ENCODE measurements at regions not wholly inside any gene's neighbourhood (a gene's known extent, or its start where the extent isn't known, plus 50 kb on each side); places are given as distances from the start of the nearest gene placed in this dataset.

GRCh38 chr3:59311231-59311630, 261.4 kb upstream of the CFAP20DC start:
- Mint-ChIP-seq H3K9me3 (ENCODE audit: insufficient read depth) (no peaks in the 10 kb centered on the region), H3K27me3 (ENCODE audit: low read depth) (no peaks in the 10 kb centered on the region), H3K4me1 (ENCODE audit: low read depth) (no peaks in the 10 kb centered on the region), H3K27ac (no peak overlapping the region), H3K4me3 (no peak overlapping the region), H3K36me3 (ENCODE audit: low read depth) (no peaks in the 10 kb centered on the region)
- no peak for DNase-seq
- ChIA-PET POLR2A (no interaction called here), CTCF (interaction anchor here (1.4 to 1.5 kb wide), 2 partner anchors 58 to 546 kb away, joined by 3 to 4 read pairs; no protein-coding TSS in a partner anchor)
- no peak for ATAC-seq

- no peaks in the 10 kb centered on the region for H3K36me3 Mint-ChIP-seq (ENCODE audit: low read depth)
- no peaks in the 10 kb centered on the region for H3K4me1 Mint-ChIP-seq (ENCODE audit: low read depth)
- no peak overlapping the region for H3K4me3 Mint-ChIP-seq
- ATAC-seq (no peak), DNase-seq (no peak)
- H3K27ac Mint-ChIP-seq: no peak overlapping the region
- H3K9me3 Mint-ChIP-seq (ENCODE audit: insufficient read depth): no peaks in the 10 kb centered on the region
- POLR2A ChIA-PET: no interaction called here
- H3K27me3 Mint-ChIP-seq (ENCODE audit: low read depth): no peaks in the 10 kb centered on the region
- CTCF ChIA-PET: interaction anchor here (1.4 to 1.5 kb wide), 2 partner anchors 58 to 546 kb away, joined by 3 to 4 read pairs; no protein-coding TSS in a partner anchor
These were observed 260.9 kb upstream of the CFAP20DC start for GRCh38 chr3:59310736-59311135.

DNA sequence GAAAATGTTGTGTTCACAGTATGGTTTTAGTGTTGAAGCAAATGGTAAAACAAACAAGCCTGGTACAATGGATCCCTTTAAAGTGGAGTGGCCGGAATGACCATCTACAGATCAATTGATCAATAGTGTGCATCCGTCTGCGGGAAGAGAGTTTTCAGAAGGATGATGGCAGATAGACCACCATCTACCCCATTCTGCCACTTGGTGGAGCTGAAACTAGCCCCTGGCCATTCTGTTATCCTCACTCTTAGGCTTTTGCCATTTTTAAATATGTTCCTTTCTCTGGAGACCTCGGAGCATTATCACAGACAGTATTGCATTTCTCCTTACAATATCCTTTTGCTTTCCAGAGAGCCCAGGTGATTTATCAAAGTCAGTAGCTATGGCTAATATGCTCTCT, 258.9 kb upstream of the CFAP20DC start:
- Mint-ChIP-seq H3K27me3 (ENCODE audit: low read depth) (no peaks in the 10 kb centered on the region), H3K27ac (no peak overlapping the region), H3K4me3 (no peak overlapping the region), H3K4me1 (ENCODE audit: low read depth) (no peaks in the 10 kb centered on the region), H3K9me3 (ENCODE audit: insufficient read depth) (no peaks in the 10 kb centered on the region), H3K36me3 (ENCODE audit: low read depth) (no peaks in the 10 kb centered on the region)
- no peak for ATAC-seq
- ChIA-PET CTCF (interaction anchor here (0.6 kb wide), 1 partner anchor 247 kb away, joined by 3 read pairs; no protein-coding TSS in a partner anchor), POLR2A (no interaction called here)
- no peak for DNase-seq

- no peak overlapping the region for H3K27ac Mint-ChIP-seq
- no peaks in the 10 kb centered on the region for H3K27me3 Mint-ChIP-seq (ENCODE audit: low read depth)
- ATAC-seq (no peak), DNase-seq (no peak)
- H3K9me3 Mint-ChIP-seq (ENCODE audit: insufficient read depth): no peaks in the 10 kb centered on the region
- POLR2A ChIA-PET: no interaction called here
- no peaks in the 10 kb centered on the region for H3K4me1 Mint-ChIP-seq (ENCODE audit: low read depth)
- CTCF ChIA-PET: no interaction called here
- H3K36me3 Mint-ChIP-seq (ENCODE audit: low read depth): no peaks in the 10 kb centered on the region
- H3K4me3 Mint-ChIP-seq: no peak overlapping the region
These were observed 258.2 kb upstream of the CFAP20DC start for GRCh38 chr3:59308001-59308400.

DNA sequence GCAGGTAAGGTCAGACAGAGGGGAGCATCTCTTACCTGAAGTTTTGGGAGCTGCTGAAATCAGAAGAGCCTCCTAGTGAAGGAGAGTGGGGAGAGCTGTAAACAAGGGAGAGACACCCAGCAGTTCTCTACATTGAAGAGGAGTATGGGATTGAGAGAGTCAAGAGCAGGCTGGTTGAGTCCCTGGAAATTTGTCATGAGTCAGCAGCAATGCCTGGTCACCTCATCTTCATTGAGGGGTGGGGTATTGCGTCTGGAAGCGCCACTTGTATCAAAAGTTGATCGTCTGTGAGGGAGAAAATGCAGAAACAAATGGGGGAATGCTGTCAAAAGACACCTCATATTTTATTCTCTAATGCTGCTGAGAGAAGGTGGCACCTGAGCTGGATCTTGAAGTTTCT, 256.6 kb upstream of the CFAP20DC start:
- ChIA-PET POLR2A (interaction anchor here (0.6 kb wide), 1 partner anchor 1116 kb away, joined by 3 read pairs; no protein-coding TSS in a partner anchor), CTCF (interaction anchor here (1.5 kb wide), 1 partner anchor 269 kb away, joined by 7 read pairs; no protein-coding TSS in a partner anchor)
- no peak for ATAC-seq
- DNase-seq: no peak
- H3K4me1 Mint-ChIP-seq (ENCODE audit: low read depth): no peaks in the 10 kb centered on the region
- no peaks in the 10 kb centered on the region for H3K9me3 Mint-ChIP-seq (ENCODE audit: insufficient read depth)
- no peak overlapping the region for H3K4me3 Mint-ChIP-seq
- H3K27ac Mint-ChIP-seq: no peak overlapping the region
- H3K27me3 Mint-ChIP-seq (ENCODE audit: low read depth): no peaks in the 10 kb centered on the region
- H3K36me3 Mint-ChIP-seq (ENCODE audit: low read depth): no peaks in the 10 kb centered on the region

- no peaks in the 10 kb centered on the region for H3K36me3 Mint-ChIP-seq (ENCODE audit: low read depth)
- no peaks in the 10 kb centered on the region for H3K4me1 Mint-ChIP-seq (ENCODE audit: low read depth)
- H3K9me3 Mint-ChIP-seq (ENCODE audit: insufficient read depth): no peaks in the 10 kb centered on the region
- ATAC-seq (no peak), DNase-seq (no peak)
- ChIA-PET CTCF (interaction anchor here (3.3 kb wide), 1 partner anchor 10 kb away, joined by 15 read pairs; no protein-coding TSS in a partner anchor), POLR2A (no interaction called here)
- no peak overlapping the region for H3K4me3 Mint-ChIP-seq
- H3K27me3 Mint-ChIP-seq (ENCODE audit: low read depth): no peaks in the 10 kb centered on the region
- no peak overlapping the region for H3K27ac Mint-ChIP-seq
These were observed 254.5 kb upstream of the CFAP20DC start for GRCh38 chr3:59304296-59304695.

DNA sequence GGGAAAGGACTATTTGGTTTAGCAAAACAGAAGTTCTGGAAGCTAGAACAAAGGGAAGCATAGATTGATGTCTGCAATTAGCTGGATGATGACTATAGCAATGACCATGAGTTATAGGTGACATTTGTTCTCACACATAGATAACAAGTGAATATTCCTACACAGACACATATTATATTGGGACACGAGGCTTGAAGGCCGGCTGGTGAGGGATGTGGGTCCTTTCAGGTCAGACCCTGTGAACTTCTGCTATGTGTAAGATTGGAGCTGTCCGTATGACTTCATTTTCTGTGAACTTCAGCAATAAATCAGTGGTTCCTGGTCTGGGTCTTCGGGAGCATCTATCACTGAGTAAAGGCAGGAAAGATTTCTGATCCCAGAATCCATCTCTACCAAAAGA, 253.6 kb upstream of the CFAP20DC start:
- Mint-ChIP-seq H3K4me1 (ENCODE audit: low read depth) (no peaks in the 10 kb centered on the region), H3K27ac (no peak overlapping the region), H3K27me3 (ENCODE audit: low read depth) (no peaks in the 10 kb centered on the region), H3K9me3 (ENCODE audit: insufficient read depth) (no peaks in the 10 kb centered on the region), H3K36me3 (ENCODE audit: low read depth) (no peaks in the 10 kb centered on the region), H3K4me3 (no peak overlapping the region)
- no peak for ATAC-seq
- DNase-seq: no peak
- POLR2A ChIA-PET: interaction anchor here (0.6 kb wide), 1 partner anchor 116 kb away, joined by 3 read pairs; no protein-coding TSS in a partner anchor
- CTCF ChIA-PET: interaction anchor here (3.3 kb wide), 1 partner anchor 11 kb away, joined by 15 read pairs; no protein-coding TSS in a partner anchor

- H3K4me3 Mint-ChIP-seq: no peak overlapping the region
- H3K27me3 Mint-ChIP-seq (ENCODE audit: low read depth): no peaks in the 10 kb centered on the region
- no peaks in the 10 kb centered on the region for H3K9me3 Mint-ChIP-seq (ENCODE audit: insufficient read depth)
- H3K36me3 Mint-ChIP-seq (ENCODE audit: low read depth): no peaks in the 10 kb centered on the region
- no peaks in the 10 kb centered on the region for H3K4me1 Mint-ChIP-seq (ENCODE audit: low read depth)
- ChIA-PET CTCF (interaction anchor here (0.7 to 3.3 kb wide), 2 partner anchors 12 to 149 kb away, joined by 3 to 15 read pairs; no protein-coding TSS in a partner anchor), POLR2A (no interaction called here)
- DNase-seq: no peak
- no peak overlapping the region for H3K27ac Mint-ChIP-seq
- no peak for ATAC-seq
These were observed 252.6 kb upstream of the CFAP20DC start for GRCh38 chr3:59302442-59302841.

- ATAC-seq (no peak), DNase-seq (no peak)
- Mint-ChIP-seq H3K4me1 (ENCODE audit: low read depth) (no peaks in the 10 kb centered on the region), H3K4me3 (no peak overlapping the region), H3K27me3 (ENCODE audit: low read depth) (no peaks in the 10 kb centered on the region), H3K27ac (no peak overlapping the region), H3K36me3 (ENCODE audit: low read depth) (no peaks in the 10 kb centered on the region), H3K9me3 (ENCODE audit: insufficient read depth) (no peaks in the 10 kb centered on the region)
- CTCF ChIA-PET: no interaction called here
- POLR2A ChIA-PET: no interaction called here
These were observed 250.9 kb upstream of the CFAP20DC start for GRCh38 chr3:59300733-59301132.

DNA sequence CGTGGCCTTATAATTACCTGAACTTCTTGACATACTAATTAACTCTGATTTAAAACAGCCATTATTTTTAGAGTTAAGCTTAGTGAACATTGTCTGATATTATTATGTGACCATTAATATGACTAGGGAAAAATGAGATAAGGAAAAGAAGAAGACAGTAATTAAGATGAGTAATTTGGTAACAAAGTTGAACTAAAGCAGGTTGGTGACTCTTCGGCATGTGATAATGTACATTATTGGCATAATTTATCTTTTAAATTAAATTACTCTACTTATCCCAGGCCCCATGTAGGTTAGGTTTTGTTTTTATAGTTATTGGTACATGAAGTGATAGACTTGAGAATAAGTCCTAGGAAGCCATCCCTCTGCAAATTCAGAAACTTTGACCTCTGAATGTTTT, 249.7 kb upstream of the CFAP20DC start:
- DNase-seq (no peak), ATAC-seq (no peak)
- ChIA-PET POLR2A (no interaction called here), CTCF (no interaction called here)
- no peak overlapping the region for H3K4me3 Mint-ChIP-seq
- H3K36me3 Mint-ChIP-seq (ENCODE audit: low read depth): no peaks in the 10 kb centered on the region
- no peak overlapping the region for H3K27ac Mint-ChIP-seq
- no peaks in the 10 kb centered on the region for H3K27me3 Mint-ChIP-seq (ENCODE audit: low read depth)
- H3K4me1 Mint-ChIP-seq (ENCODE audit: low read depth): no peaks in the 10 kb centered on the region
- no peaks in the 10 kb centered on the region for H3K9me3 Mint-ChIP-seq (ENCODE audit: insufficient read depth)

DNA sequence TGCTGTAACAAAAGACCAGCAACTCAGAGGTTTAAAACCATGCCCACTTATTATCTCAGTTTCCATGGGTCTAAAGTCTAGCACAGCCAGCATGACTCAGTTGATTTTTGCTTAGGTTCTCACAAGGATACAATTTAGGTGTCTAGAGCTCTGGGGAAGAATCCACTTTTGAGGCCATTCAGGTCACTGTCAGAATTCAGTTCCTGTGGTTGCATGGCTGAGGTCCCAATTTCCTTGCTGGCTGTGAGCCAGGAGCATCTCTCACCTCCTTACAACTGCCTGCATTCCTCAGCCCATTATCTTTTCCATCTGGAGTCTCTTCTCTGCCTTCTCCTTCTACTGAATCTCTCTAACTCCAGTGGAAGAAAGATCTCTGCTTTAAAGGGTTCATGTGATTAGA, 240.5 kb upstream of the CFAP20DC start:
- ChIA-PET CTCF (no interaction called here), POLR2A (no interaction called here)
- DNase-seq (no peak), ATAC-seq (no peak)
- H3K4me1 Mint-ChIP-seq (ENCODE audit: low read depth): peaks cover 14% of the 10 kb centered on the region
- no peaks in the 10 kb centered on the region for H3K36me3 Mint-ChIP-seq (ENCODE audit: low read depth)
- no peak overlapping the region for H3K27ac Mint-ChIP-seq
- H3K4me3 Mint-ChIP-seq: no peak overlapping the region
- H3K9me3 Mint-ChIP-seq (ENCODE audit: insufficient read depth): no peaks in the 10 kb centered on the region
- H3K27me3 Mint-ChIP-seq (ENCODE audit: low read depth): no peaks in the 10 kb centered on the region

DNA sequence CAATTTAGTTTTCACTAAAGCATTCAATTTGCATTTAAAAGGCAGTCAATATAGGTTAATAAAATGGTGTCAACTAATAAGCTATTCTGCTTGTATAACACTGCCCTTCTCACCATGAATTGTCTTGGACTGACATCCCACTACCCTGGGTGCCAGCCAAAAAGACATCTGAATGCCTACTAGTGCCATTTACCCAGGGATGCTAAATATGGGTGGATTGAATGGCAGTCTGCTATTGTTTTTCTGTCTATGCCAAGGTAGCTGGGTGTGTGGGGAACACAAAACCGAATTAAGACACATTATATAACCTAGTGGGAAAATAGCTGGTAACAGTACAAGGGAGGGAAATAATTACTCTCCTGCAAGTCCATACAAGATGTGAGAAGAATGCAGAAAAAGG, 240.0 kb upstream of the CFAP20DC start:
- ATAC-seq (no peak), DNase-seq (no peak)
- POLR2A ChIA-PET: no interaction called here
- Mint-ChIP-seq H3K27ac (no peak overlapping the region), H3K27me3 (ENCODE audit: low read depth) (no peaks in the 10 kb centered on the region), H3K9me3 (ENCODE audit: insufficient read depth) (no peaks in the 10 kb centered on the region), H3K4me1 (ENCODE audit: low read depth) (peaks cover 14% of the 10 kb centered on the region), H3K36me3 (ENCODE audit: low read depth) (no peaks in the 10 kb centered on the region), H3K4me3 (no peak overlapping the region)
- CTCF ChIA-PET: no interaction called here

DNA sequence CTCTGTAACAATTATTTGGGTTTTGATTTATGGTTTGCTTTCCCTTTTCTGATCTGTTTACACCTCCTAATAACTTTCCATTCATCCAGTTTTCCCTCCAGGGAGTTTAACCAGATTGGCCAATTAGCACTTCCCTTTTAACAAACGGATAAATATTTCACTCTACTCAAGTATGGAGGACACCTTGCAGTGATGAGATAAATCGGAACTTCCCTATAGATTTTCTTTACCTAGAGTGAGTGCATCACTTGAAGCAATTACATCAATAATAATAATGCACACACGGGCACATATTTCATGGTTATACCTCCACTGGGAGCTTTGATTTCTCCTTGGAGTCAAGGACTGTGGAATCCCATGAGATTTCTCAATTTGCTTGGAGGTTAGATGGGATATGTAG, 239.1 kb upstream of the CFAP20DC start:
- POLR2A ChIA-PET: no interaction called here
- Mint-ChIP-seq H3K4me3 (no peak overlapping the region), H3K4me1 (ENCODE audit: low read depth) (peaks cover 14% of the 10 kb centered on the region), H3K9me3 (ENCODE audit: insufficient read depth) (no peaks in the 10 kb centered on the region), H3K27me3 (ENCODE audit: low read depth) (no peaks in the 10 kb centered on the region), H3K36me3 (ENCODE audit: low read depth) (no peaks in the 10 kb centered on the region), H3K27ac (no peak overlapping the region)
- DNase-seq (no peak), ATAC-seq (no peak)
- CTCF ChIA-PET: no interaction called here

Measured in activated CD8-positive, alpha-beta T cell treated with anti-CD3 and anti-CD28 coated beads, Interleukin-2, amount 10 ng/mL, durations not matched to agents 7 days and 5 days (primary cell).